ENCODE measurements at regions not wholly inside any gene's neighbourhood (a gene's known extent, or its start where the extent isn't known, plus 50 kb on each side); places are given as distances from the start of the nearest gene placed in this dataset.
"Not testable (repeated sequence)": the region's sequence is repeated elsewhere in the genome, so short reads cannot be mapped to it uniquely, and the experiment has no call there.

DNA sequence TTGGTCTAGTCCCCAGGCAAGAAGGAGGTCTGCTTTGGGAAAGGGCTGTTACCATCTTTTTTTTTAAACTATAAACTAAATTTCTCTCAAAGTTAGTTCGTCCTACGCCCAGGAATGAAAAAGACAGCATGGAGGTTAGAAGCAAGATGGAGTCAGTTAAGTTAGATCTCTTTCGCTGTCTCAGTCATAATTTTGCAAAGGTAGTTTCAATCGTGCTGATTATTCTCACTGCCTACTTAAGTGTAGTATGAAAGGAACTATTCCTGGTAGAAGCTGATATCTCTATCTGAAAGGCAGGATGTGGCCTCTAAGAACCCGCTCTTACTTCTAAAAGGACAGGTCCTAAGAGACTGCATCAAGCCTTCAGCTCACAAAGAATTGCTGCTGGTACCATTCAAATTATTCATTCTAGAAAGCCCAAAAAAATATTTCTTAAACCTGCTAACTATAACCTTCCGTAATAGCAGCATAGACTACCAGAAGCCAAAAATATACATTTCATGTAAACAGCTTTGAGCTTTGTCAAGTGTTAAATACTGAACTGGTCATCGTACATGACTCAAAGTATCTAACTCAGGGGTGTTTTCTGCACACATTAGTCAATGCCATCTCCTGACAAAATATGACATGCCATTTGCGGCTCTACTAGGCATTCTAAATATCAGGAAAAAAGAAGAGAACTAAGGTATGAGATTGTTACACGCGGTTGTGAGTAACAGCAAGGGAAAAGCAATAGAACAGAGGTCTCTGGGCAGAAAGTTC, 96.0 kb upstream of the CCDC80 start:
- DNase-seq (ENCODE audit: low read depth in 2 of 2): no peak

DNA sequence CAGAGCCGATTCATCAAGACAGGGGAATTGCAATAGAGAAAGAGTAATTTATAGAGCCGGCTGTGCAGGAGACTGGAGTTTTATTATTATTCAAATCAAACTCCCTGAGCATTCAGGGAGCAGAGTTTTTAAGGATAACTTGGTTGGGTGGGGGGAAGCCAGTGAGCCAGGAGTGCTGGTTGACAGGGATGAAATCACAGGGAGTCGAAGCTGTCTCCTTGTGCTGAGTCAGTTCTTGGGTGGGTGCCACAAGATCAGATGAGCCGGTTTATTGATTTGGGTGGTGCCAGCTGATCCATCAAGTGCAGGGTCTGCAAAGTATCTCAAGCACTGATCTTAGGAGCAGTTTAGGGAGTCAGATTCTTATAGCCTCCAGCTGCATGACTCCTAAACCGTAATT, 95.4 kb upstream of the CCDC80 start:
- DNase-seq (ENCODE audit: low read depth in 2 of 2): no peak

DNA sequence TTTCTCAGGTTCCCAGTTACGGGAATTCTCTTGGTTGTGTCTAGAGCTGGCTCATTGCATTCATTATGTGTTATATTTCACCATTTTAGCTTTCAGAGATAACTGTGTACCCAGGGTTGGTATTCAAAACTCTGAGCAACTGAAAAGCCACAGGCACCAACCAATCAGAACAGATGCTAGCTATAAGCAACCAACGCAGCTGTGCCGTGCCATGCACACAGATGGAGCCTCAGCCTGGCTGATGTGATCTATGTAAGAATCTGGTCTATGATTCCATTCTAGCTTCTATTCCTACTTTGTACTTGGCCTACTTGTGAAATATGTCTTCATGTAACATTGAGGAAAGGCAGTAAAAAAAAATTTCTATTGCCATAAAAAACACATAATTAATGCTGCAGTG, 95.0 kb upstream of the CCDC80 start:
- DNase-seq (ENCODE audit: low read depth in 2 of 2): no peak

DNA sequence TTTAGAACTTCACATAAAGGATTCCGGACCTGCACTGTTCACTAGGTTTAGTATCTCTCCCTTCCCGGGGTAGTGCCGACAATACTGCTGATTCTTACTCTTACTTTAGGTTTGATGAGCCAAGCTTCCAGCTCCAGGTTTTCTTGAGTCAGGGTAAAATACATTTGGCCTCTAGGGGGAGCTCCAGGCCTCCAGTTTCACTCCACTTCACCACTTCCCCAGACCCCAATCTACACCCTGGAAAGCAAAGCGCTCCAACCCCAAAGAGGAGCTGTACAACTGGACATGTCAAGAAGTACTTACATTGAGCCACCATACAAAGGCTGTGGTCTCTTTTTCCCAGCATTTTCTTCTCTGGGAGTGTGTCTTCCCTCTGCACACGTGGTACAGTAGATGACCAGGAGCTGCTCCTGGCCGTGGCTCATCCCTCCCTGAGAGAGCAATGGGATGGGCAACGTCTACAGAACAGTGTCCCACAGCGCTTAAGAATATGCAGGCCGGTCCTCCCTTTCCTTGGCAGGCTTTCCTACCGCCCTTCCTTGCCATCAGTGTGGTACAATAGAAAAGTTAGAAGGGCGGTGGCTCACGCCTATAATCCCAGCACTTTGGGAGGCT, 93.9 kb upstream of the CCDC80 start:
- peak; percentile 28 to 32 for DNase-seq (ENCODE audit: low read depth in 2 of 2)

DNA sequence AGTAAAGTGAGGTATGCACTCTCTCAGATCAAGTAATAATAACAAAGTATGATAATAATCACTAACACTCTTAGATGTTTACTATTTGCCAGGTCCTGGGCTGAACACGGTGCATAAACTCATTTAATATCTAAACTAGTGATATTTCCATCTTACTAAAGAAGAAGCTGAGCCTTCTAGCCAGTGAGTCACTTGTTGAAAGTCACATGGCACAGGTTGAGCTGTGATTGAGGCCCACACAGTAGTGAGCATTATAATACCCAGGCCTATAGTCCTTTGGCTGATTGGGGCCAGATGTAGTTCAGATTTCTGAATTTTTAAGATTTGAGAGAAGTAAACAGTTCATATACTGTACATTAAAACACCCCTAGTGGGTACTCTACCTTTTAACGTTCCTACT, 93.2 kb upstream of the CCDC80 start:
- no peak for DNase-seq (ENCODE audit: low read depth in 2 of 2)

DNA sequence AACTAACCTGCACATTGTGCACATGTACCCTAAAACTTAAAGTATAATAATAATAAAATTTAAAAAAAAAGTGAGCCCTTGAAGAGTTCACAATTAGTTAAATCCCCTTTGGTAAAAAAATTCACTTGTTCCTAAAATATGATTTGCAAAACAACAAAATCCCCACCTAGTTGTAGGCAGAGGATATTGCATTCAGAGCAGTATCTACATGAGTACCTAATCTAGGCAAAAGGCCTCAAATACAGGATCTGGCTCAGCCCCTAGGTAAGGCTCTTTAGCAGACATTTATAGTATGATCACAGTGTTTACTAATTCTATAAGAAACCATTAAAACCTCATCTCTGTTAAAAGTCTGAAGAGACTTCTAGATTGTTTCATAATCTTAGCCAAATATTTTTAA, 89.3 kb upstream of the CCDC80 start:
- no peak for DNase-seq (ENCODE audit: low read depth in 2 of 2)

DNA sequence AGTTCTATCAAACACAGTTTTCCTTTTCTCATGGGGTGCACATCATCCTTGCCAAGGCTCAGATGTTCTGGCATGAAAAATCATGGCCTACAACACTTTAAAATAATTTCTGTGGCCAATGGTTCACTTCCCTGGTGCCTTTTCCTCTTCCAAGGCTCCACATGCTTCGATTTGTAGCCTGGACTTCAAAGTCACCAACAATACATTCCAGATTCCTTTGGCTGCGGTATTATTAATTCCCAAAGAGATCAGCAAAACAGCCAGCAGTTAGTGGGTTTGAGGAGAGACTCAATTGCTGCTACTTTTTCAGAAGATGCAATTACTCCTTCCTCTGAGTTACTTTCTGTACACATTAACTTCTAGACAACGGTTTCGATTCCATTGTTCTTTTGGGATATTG, 80.3 kb upstream of the CCDC80 start:
- DNase-seq (ENCODE audit: low read depth in 2 of 2): no peak

DNA sequence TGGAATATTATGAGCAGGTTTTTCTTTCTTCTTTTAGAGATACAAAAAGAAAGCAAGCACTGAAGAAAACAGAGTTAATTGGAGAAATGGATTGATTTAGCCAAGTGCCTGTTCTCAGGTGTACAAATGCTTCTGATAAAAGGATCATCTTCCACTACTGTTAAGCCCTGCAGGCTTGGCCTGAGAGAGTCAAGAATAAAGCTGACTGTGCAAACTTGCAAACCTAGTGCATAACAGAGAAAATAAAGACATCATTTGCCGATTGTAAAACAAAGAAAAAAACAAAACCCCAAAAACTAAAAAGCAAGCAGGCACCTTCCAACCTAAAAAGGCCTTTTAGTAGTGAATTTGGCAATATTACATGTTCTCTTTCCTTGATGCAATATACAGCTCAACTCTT, 78.0 kb upstream of the CCDC80 start:
- no peak for DNase-seq (ENCODE audit: low read depth in 2 of 2)

DNA sequence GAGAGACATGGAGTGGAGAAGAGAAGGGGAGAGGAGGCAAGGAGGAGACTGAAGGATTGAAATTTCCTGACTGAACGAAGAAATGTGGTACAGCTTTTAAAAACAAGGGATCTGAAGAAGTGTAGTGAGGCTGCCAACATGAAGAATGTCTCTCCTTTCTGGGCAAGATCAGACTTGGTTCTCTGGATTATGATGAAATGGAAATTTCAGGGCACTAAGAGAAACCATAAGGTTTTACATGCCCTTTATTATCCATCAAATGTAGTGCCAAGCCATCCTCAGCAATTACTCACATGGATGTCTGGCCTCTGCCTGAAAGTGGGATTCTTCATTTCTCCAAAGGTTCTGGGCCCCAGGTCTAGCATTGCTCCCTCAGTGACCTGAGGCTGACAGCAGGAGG, 77.6 kb upstream of the CCDC80 start:
- no peak for DNase-seq (ENCODE audit: low read depth in 2 of 2)

DNA sequence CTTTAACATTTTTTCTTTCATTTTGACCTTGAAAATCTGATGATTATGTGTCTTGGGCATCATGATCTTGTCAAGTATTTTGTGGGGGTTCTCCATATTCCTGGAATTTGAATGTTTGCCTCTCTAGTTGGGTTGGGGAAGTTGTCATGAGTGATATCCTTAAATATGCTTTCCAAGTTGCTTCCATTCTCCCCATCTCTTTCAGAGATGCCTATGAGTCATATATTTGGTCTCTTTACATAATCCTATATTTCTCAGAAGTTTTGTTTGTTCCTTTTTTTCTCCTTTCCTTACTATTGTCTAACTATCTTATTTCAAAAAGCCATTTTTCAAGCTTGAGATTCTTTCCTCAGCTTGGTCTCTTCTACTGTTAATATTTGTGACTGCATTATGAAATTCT, 69.0 kb upstream of the CCDC80 start:
- DNase-seq (ENCODE audit: low read depth in 2 of 2): no peak

DNA sequence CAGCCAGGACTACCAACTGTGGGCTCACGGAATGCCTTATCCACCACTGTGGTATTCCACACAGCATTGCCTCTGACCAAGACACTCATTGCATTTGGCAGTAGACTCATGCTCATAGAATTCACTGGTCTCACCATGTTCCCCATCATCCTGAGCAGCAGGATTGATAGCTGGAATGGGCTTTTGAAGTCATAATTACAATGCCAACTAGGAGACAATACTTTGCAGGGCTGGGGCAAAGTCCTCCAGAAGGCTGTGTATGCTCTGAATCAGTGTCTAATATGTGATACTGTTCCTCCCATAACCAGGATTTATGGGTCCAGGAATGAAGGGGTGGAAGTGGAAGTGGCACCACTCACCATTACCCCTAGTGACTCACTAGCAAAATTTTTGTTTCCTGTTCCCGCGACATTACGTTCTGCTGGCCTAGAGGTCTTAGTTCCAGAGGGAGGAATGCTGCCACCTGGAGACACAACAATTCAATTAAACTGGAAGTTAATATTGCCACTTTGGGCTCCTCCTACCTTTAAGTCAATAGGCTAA, 58.6 kb upstream of the CCDC80 start:
- DNase-seq (ENCODE audit: low read depth in 2 of 2): no peak

DNA sequence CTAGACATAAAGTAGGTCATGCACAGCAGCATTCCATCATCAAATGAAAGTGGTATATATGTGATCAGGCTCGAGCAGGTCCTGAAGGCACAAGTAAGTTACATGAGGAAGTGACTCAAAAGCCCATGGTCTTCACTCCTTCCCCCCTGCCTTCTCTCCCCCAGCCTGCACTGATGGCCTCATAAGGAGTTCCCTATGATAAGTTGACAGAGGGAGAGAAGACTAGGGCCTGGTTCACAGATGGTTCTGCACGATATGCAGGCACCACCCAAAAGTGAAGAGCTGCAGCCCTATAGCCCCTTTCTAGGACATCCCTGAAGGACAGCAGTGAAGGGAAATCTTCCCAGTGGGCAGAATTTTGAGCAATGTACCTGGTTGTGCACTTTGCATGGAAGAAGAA, 57.5 kb upstream of the CCDC80 start:
- not testable (repeated sequence) for DNase-seq (ENCODE audit: low read depth in 2 of 2)

DNA sequence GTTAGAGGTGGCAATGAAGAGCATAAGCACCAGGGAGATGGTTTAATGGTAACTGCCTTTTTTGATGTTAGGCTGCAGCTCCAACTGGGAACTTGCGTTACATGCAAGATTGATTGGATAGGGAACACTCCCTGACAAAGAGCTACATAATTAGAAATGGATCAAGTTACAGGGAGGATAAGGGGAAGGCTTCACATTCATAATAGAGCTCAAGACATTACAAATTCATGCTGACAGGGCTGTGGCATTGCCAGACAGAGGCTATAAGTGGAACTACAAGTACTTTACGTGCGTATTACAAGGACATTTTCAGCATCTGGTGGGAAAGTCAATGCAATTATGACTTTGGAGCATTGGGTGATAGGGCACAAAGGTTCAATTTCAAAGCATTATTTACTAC, 55.3 kb upstream of the CCDC80 start:
- DNase-seq (ENCODE audit: low read depth in 2 of 2): not testable (repeated sequence)

DNA sequence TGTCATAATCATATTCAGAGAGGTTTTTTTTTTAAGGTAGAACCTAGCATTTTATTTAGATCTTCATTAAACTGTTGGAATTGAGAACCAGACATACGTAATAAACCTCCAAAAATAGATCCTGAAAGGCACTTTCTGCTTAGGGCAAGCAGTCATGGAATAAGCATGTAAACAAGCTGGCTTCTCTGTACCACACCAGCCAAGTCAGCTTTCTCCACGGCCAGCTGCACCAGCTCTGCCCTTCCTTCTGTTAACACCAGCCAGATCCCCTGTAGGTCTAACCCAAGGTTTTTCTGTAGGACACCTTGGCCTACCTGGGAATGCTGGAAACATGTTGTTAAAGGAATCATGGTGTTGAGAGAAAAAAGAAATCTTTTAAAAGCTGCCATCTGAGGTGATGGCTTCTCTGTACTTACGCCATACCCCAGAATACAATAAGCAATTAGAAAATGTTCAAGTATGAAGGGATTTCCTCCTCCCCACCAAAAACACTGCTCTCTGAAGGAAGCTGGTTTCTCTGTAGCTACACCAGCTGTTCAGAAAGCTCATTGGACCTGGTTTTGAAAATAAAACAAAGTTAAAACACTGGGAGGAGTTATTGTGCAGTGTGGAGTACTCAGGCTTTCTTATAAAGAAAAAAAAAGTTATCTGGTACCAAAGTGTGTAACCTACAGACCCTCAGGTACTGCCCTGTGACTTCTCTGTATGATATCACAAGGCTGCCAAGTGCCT, 54.6 kb upstream of the CCDC80 start:
- not testable (repeated sequence) for DNase-seq (ENCODE audit: low read depth in 2 of 2)

DNA sequence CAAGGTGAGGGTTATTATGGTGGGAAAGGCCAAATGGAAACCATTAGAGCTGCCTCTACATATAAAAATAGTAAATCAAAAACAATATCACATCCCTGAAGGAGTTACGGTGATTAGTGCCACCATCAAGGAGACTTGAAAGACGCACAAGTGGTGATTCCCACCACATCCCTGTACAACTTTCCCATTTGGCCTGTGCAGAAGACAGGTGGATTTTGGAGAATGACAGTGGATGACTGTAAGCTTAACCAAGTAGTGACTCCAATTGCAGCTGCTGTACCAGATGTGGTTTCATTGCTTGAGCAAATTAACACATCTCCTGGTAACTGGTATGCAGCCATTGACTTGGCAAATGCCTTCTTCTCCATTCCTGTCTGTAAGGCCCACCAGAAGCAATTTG, 54.0 kb upstream of the CCDC80 start:
- DNase-seq (ENCODE audit: low read depth in 2 of 2): not testable (repeated sequence)

DNA sequence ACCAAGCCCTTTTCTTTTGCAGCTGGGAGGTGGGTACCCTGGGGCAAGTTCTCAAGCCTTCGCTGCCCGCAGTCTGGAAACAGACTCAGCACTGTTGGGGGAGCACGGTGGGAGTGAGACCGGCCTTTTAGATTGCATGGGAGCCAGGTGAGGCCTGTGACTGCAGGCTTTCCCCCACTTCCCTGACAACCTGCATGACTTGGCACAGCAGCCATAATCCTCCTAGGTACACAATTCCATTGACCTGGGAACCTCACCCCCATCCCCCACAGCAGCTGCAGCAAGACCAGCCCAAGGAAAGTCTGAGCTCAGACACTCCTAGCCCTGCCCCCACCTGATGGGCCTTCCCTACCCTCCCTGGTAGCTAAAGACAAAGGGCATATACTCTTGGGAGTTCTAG, 52.2 kb upstream of the CCDC80 start:
- no peak for DNase-seq (ENCODE audit: low read depth in 2 of 2)

Data from stimulated activated CD8-positive, alpha-beta memory T cell treated with anti-CD3 and anti-CD28 coated beads, Interleukin-7, amount 100 ng/mL, for 1 hour (primary cell).